Suprapubic skin (tissue), 4 donors: ENCODE measurements at regions not wholly inside any gene's neighbourhood (a gene's known extent, or its start where the extent isn't known, plus 50 kb on each side); places are given as distances from the start of the nearest gene placed in this dataset.

Experiments used
- EP300 ChIP-seq: sonication (generic); formaldehyde crosslinking; IDR thresholded peaks from one replicate; pipeline ENCODE4 v1.6.1; 2017; ENCODE audit warnings: antibody characterized with exemption
- POLR2A ChIP-seq, 2 donors: fragments of 450-650 bp; IDR thresholded peaks; one replicate each; pipeline ENCODE4 v1.6.1; 2017; ENCODE audit warnings: antibody characterized with exemption in 2 of 2, mild to moderate bottlenecking in 2 of 2, moderate library complexity in 2 of 2
- POLR2AphosphoS5 ChIP-seq, 3 donors: sonication (generic); formaldehyde crosslinking; IDR thresholded peaks; one replicate each; pipeline ENCODE4 v1.6.1; 2017; ENCODE audit warnings: antibody characterized with exemption in 3 of 3
- TF ChIP-seq, protein P1 (sequence below), 2 donors: fragments of 200-600 bp in 1 of 2; fragments of 450-650 bp in 1 of 2; sonication (generic) in 1 of 2; IDR thresholded peaks; one replicate each; pipeline ENCODE4 v1.5.1; 2016 to 2019; ENCODE audit warnings: antibody characterized with exemption in 2 of 2, mild to moderate bottlenecking in 1 of 2, moderate library complexity in 1 of 2

GRCh38 chr20:22815206-22815551 lies 219.9 kb upstream of the SSTR4 start:
- TF ChIP-seq, protein P1, sequence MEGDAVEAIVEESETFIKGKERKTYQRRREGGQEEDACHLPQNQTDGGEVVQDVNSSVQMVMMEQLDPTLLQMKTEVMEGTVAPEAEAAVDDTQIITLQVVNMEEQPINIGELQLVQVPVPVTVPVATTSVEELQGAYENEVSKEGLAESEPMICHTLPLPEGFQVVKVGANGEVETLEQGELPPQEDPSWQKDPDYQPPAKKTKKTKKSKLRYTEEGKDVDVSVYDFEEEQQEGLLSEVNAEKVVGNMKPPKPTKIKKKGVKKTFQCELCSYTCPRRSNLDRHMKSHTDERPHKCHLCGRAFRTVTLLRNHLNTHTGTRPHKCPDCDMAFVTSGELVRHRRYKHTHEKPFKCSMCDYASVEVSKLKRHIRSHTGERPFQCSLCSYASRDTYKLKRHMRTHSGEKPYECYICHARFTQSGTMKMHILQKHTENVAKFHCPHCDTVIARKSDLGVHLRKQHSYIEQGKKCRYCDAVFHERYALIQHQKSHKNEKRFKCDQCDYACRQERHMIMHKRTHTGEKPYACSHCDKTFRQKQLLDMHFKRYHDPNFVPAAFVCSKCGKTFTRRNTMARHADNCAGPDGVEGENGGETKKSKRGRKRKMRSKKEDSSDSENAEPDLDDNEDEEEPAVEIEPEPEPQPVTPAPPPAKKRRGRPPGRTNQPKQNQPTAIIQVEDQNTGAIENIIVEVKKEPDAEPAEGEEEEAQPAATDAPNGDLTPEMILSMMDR (IDR thresholded peaks at IDR 0.05) = no peak
- TF ChIP-seq EP300 = no peak
- TF ChIP-seq POLR2AphosphoS5 (IDR thresholded peaks at IDR 0.05) = no peak
- TF ChIP-seq POLR2A (IDR thresholded peaks at IDR 0.05) = no peak
